HCEC 1CT (cell line): ENCODE measurements at regions not wholly inside any gene's neighbourhood (a gene's known extent, or its start where the extent isn't known, plus 50 kb on each side); places are given as distances from the start of the nearest gene placed in this dataset.

Source experiments
- DNase-seq: peaks from one replicate; pipeline ENCODE4 v3.0.0-alpha.2; 2017

DNA sequence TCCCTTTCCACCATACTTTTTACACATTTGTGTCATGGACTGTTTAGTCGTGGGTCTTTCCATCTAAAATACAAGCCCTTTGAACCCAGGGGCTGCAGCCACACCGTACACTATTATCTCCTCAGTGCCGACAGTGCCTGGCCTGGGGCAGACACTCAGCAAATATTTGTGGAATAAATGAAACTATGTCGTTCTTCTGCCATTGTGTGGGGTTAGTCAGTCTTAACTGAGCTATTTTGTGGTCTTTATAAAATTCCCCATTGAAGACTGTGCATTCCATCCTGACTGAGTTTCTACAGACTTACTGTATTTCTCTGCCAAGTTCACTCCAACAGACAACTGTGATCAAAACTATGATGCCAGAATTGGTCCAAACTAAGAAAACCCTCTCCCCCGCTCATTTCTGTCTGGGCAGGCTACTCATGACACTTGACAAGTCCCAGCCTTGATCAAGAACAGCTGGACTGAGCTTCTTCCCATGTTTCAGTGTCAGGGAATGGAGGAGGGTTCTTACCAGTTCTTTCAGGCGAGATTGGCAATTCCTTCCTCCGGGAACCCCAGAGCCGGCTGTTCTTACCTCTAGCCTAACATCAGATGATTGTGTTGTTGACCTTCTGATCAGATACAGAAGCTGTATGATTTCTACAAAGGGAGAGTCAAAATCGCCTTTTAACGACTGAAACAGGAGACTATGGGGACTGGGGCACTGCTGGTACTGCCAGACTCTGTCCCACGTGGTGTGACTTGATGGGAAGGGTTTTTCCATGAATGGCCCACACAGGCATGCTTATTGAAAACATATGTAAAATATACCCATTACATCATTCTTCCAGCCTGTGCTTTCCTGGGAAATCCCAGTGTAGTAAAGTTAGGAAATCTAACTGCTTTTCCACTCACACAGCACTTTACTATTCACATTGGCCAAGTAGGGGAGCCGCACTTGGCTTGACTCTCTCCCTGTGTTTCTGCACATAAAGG is 77.4 kb upstream of the NPAS2 start:
- DNase-seq, result peak; percentile 98

DNA sequence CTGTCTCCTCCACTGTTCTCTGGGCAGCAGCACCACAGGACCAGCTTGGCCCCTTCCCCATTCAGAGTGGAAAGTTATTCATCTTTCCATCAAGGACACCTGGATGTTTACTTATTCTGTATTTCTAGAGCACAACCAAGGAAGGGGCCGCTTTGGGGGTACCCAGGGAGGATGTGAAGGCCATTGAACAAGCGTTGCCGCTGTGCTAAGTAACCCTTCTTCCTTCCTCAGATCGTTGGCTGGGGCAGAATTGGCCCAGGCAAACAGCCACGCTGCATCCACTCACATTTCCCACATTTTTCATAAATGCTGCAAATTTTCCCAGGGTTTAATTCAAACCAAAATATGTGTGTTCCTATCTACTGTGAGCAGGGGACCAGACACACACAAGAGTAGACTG is 76.2 kb upstream of the NPAS2 start:
- DNase-seq, result no peak

GRCh38 chr2:100744184-100744583 is 75.8 kb upstream of the NPAS2 start:
- no peak for DNase-seq

- DNase-seq, result no peak
Observed at GRCh38 chr2:100744589-100744988, 75.3 kb upstream of the NPAS2 start.

DNA sequence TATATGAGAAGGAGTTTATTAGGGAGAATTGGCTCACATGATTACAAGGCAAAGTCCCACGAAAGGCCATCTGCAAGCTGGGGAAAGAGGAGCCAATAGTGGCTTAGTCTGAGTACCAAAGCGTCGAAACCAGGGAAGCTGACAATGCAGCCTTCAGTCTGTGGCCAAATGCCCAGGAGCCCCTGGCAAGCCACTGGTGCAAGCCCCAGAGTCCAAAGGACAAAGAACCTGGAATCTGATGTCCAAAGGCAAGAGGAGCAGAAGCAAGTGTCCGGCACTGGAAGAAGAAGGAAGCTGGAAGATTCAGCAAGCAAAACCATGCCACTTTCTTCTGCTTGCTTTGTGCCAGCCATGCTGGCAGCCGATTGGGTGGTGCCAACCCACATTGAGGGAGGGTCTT is 74.3 kb upstream of the NPAS2 start:
- no peak for DNase-seq

- peak; percentile 61 for DNase-seq
Observed at GRCh38 chr2:100747551-100747950, 72.4 kb upstream of the NPAS2 start.

DNA sequence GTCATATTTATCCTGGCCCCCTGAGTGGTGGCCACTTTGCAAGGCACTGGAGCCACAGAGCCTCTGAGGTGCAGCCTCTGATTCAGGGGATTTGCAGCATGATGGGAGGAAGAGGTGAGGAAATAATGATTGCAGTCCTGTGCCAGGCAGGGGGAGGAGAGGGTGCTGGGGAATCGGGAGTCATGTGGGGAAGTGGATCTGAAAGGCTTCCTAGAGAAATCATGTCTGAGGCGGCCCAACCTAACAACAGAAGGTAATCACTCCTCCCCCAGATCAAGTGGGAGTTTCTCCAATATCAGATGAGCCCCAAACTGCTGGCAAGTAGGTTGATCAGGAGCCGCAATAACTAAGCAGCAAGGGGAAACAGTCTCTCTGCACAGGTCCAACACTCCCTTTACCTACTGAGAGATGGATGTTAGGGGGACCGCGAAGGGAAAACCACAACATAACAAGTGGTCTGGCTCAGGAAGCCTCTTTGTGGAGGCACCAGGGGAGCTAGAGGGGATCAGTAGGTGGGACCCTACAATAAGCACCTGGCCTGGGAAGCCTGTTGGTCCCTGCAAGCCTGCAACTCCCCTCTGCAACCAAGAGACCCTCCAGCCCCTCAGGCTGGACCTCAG is 71.8 kb upstream of the NPAS2 start:
- no peak for DNase-seq

DNA sequence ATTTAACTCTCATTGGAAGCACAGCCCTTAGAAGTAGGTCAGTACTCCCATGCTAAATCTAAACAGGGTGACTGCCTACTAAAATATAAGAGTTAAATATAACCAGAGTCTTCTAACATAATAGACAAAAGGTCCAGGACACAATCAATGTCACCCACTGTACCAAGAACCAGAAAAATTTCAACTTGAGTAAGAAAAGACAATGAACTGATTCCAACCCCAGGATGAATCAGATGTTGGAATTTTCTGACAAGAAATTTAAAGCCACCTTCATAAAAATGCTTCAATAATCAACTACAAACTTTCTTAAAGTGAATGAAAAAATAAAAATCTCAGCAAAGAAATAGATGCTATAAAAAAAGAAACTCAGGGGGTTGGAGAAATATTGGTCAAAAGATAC is 71.3 kb upstream of the NPAS2 start:
- no peak for DNase-seq

GRCh38 chr2:100749771-100750542 is 70.0 kb upstream of the NPAS2 start:
- DNase-seq, result no peak

DNA sequence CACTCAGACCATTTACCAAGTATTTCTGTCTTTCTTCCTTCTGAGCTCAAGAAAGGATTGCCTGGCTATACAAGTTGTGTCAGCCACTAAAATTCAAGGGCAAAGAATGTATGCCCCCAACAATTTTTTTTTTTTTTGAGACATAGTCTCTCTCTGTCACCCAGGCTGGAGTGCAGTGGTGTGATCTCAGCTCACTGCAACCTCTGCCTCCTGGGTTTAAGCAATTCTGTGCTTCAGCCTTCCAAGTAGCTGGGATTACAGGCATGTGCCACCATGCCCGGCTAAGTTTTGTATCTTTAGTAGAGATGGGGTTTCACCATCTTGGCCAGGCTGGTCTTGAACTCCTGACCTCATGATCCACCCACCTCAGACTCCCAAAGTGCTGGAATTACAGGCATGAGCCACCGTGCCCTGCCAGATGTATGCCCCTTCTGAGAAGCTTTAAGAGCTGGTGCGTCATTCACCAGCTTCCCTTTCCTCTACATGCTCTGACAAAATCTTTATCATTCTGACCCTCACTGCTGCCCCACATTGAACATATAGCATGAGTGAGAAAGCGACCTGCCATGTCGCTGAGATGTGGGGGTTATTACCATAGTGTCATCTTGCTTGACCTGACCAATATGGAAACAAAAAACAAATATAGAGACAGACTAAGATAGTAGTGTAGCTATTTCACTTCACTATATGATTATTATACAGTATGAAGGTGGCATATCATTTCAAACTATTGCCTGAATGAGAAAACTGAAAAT is 67.9 kb upstream of the NPAS2 start:
- peak; percentile 70 for DNase-seq

DNA sequence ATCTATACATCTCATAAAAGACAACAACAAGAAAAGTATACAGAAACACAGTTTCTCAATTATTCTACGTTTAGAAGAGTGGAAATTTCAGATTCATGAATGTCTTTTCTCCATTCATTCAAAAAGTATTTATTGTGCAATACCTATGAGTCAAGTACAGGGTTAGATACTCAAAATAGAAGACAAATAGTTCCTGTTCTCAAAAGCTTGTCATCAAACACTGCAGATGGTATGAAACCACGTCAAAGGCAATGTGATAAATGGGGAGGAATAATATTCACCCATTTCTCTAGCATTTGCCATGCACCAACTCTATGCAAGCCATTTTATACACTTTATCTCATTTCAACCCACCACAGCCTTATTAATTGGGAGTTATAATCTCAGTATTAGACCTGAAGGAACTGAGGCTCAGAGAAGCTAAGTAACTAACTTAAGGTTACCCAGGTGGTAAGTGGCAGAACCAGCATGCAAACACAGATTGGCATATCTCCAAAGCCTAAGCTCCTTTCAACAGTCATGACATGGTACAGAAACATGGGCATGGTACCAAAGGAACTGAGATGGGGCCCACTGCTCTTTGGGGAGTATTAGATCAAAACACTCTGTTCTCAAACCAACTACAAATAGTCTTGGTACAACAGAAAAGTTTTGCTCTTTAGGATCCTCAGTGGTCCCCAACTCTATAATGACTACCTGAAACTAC is 67.2 kb upstream of the NPAS2 start:
- peak; percentile 96 for DNase-seq

DNA sequence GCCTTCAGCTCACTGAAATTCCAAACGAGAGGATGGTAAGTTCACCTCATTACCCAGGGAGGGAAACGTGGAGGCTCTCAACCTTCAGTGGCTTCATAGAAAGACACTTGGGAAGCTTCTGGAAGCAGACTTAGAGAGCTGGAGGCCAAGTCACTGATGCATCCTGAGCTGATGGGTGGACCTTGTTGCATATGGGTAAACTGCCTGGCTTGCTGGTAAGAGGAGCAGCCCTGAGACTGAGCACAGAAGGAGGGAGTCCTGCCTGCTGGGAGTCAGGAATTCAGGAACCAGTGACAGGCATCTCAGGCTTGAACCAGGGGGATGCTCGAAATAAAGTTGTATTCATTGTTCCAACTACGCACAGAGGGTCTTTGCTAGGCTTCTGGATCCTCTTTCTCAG is 66.5 kb upstream of the NPAS2 start:
- DNase-seq, result no peak

DNA sequence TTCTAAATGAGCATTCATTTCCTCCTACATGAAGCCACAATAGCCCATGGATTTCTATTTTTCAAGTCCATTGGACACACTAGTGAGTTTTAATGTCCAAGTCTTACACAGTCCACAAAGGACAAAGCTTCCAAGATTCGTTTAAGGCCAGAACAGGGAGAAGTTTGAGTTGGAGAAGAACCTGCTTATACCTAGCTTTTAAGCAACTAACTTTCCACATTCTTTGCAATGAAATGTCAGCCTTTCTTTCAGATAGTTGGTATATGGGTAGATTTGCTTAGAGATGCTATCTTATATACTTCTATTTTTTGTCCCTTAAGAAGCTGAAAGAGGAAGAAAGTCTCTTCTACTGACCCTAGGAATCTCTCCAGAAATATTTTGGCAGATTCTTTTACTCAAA is 66.1 kb upstream of the NPAS2 start:
- DNase-seq, result no peak

- no peak for DNase-seq
Observed at GRCh38 chr2:100754951-100755350, 65.0 kb upstream of the NPAS2 start.

DNA sequence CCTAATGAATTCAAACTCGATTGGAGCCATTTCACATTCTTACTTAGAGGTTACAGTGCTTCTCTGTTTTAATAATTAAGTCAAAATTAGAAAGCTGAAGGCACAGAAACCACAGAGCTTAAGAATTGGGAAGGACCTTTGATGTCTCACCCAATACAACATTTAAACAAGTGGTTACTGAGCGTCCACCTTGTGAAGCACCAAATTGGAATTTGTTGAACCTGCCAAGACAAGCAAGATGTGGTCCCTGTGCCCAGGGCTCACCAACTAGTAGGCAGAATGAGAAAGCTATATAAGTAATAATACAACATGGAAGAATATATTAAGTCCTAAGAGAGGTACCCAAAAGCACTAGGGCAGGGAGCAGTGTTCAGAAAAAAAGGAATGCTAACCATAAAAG is 64.5 kb upstream of the NPAS2 start:
- no peak for DNase-seq

GRCh38 chr2:100756704-100757103 is 63.2 kb upstream of the NPAS2 start:
- no peak for DNase-seq

- peak; percentile 93 for DNase-seq
Observed at GRCh38 chr2:100757621-100758394, 62.1 kb upstream of the NPAS2 start.

GRCh38 chr2:100759901-100760300 is 60.0 kb upstream of the NPAS2 start:
- DNase-seq, result no peak

DNA sequence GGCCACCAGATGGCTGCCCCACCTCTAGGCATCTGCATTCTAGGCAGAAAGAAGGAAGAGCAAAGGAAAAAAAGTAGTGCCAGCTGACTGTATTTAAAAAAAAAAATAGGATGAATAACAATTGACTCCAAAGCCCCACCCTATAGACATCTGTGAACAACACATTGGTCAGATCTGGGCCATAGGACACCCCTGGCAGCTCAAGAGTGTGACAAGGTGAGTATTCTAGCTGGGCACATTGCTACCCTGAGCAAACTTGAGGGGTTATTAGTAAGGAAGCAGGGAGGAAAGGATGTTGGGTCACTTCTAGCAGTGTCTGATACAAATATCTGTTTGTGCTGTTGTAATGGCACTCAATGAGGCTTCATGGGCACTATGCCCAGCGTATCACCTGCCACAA is 58.6 kb upstream of the NPAS2 start:
- no peak for DNase-seq

- no peak for DNase-seq
Observed at GRCh38 chr2:100764430-100764829, 55.5 kb upstream of the NPAS2 start.

- no peak for DNase-seq
Observed at GRCh38 chr2:100765481-100765880, 54.5 kb upstream of the NPAS2 start.
